OCI-LY7 (cell line): ENCODE measurements at regions not wholly inside any gene's neighbourhood (a gene's known extent, or its start where the extent isn't known, plus 50 kb on each side); places are given as distances from the start of the nearest gene placed in this dataset.

Experiments
- CTCF ChIP-seq: fragments of 200-600 bp; sonication (generic); conservative IDR thresholded peaks from 2 replicates; pipeline ENCODE4 v1.5.1; 2014; ENCODE audit warnings: mild to moderate bottlenecking, antibody characterized with exemption, low read length, moderate library complexity, mixed read lengths
- EZH2phosphoT487 ChIP-seq: fragments of 200-600 bp; sonication (generic); IDR thresholded peaks from 2 replicates; pipeline ENCODE4 v1.6.1; 2018; ENCODE audit warnings: low read depth, borderline replicate concordance, mild to moderate bottlenecking, mixed run types, antibody characterized with exemption, low read length, moderate library complexity, mixed read lengths

GRCh38 chr13:94860981-94861407 is 148.6 kb upstream of the SOX21 start:
- TF ChIP-seq CTCF = no peak
- TF ChIP-seq EZH2phosphoT487 = no peak
